ENCODE measurements at regions not wholly inside any gene's neighbourhood (a gene's known extent, or its start where the extent isn't known, plus 50 kb on each side); places are given as distances from the start of the nearest gene placed in this dataset.

DNA sequence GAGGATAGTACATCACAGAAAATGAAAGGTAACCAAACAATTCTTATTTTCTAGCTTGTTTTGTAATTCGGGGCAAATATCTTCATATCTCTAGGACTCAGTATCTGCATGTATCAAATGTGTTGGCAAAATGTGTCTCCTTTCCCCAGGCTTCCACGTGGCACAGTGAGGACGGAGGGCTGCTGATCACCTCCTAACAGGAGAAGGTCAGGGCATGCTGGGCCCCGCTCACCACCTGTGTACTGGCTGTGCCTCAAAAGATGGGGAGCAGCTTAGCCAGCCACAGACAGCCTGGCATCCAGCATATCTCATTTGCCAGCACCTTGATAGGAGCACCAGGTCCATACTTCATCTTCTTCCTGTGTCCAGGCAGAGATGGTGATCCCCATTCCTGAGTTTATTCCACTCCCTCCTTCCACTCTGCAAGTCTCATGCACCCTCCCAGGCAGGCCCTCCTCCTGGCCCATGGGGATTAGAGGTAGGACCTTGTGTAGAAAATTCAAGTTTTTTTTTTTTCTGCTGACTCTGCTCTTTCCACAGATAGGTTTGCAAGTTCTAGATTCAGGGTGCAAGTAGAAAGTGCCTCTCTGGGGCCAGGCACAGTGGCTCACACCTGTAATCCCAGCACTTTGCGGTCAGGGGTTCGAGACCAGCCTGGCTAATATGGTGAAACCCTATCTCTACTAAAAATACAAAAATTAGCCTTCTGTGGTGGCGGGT, 1639.0 kb upstream of the SLC10A2 start:
- TF ChIP-seq, protein P1, sequence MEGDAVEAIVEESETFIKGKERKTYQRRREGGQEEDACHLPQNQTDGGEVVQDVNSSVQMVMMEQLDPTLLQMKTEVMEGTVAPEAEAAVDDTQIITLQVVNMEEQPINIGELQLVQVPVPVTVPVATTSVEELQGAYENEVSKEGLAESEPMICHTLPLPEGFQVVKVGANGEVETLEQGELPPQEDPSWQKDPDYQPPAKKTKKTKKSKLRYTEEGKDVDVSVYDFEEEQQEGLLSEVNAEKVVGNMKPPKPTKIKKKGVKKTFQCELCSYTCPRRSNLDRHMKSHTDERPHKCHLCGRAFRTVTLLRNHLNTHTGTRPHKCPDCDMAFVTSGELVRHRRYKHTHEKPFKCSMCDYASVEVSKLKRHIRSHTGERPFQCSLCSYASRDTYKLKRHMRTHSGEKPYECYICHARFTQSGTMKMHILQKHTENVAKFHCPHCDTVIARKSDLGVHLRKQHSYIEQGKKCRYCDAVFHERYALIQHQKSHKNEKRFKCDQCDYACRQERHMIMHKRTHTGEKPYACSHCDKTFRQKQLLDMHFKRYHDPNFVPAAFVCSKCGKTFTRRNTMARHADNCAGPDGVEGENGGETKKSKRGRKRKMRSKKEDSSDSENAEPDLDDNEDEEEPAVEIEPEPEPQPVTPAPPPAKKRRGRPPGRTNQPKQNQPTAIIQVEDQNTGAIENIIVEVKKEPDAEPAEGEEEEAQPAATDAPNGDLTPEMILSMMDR (IDR thresholded peaks at IDR 0.05) = no peak
- no peak for DNase-seq (ENCODE audit: low spot score)
- Mint-ChIP-seq H3K36me3 (ENCODE audit: low read depth) (no peaks in the 10 kb centered on the region), H3K4me3 (ENCODE audit: unreplicated experiment) (no peak overlapping the region), H3K27ac (ENCODE audit: unreplicated experiment) (no peak overlapping the region), H3K27me3 (ENCODE audit: low read depth) (no peaks in the 10 kb centered on the region), H3K4me1 (ENCODE audit: low read depth) (no peaks in the 10 kb centered on the region), H3K9me3 (ENCODE audit: low read depth) (no peaks in the 10 kb centered on the region)

DNA sequence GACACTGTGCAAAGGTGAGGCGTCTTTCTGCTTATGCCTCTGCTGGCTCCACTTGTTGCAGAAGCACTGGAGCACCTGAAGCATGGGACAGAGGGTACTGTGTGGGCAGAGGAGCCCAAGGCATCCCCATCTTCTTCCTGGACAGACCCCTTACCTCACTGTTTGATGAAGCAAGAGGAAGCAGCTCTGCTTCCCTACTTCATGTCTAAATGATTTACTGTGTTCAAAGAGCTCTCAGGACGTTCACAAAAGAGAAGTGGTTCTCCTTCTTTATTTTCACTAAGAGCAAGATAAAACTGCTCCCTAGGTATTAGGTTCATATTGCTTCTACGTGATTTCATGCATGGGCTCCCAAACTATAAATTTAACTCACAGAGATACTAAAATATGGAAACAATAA, 1635.4 kb upstream of the SLC10A2 start:
- Mint-ChIP-seq H3K4me3 (ENCODE audit: unreplicated experiment) (no peak overlapping the region), H3K36me3 (ENCODE audit: low read depth) (no peaks in the 10 kb centered on the region), H3K27ac (ENCODE audit: unreplicated experiment) (no peak overlapping the region), H3K27me3 (ENCODE audit: low read depth) (no peaks in the 10 kb centered on the region), H3K9me3 (ENCODE audit: low read depth) (no peaks in the 10 kb centered on the region), H3K4me1 (ENCODE audit: low read depth) (no peaks in the 10 kb centered on the region)
- DNase-seq (ENCODE audit: low spot score) = no peak
- TF ChIP-seq, protein P1 (IDR thresholded peaks at IDR 0.05) = no peak

DNA sequence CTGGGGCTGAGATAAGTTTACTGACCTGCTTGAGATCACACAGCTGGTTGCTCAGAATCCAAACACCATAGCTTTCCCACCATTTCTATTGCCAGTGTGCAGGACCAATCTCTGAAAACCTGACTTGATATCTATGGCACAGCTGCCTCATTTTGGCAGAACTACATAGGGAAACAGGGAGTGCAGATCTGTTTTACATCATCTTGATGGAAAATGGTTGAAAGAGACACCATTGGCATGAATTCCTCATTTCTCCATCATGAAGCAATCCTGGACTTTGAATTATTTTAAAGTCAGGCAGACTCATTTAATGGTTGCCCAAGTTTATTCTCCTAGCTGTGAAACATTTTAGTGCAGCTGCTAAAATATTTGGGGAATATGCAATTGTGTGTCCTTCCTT, 1628.2 kb upstream of the SLC10A2 start:
- H3K36me3 Mint-ChIP-seq (ENCODE audit: low read depth) = no peaks in the 10 kb centered on the region
- H3K4me3 Mint-ChIP-seq (ENCODE audit: unreplicated experiment) = no peak overlapping the region
- H3K4me1 Mint-ChIP-seq (ENCODE audit: low read depth) = peaks cover 8% of the 10 kb centered on the region
- no peaks in the 10 kb centered on the region for H3K9me3 Mint-ChIP-seq (ENCODE audit: low read depth)
- no peaks in the 10 kb centered on the region for H3K27me3 Mint-ChIP-seq (ENCODE audit: low read depth)
- no peak for DNase-seq (ENCODE audit: low spot score)
- TF ChIP-seq, protein P1 (IDR thresholded peaks at IDR 0.05) = no peak
- H3K27ac Mint-ChIP-seq (ENCODE audit: unreplicated experiment) = no peak overlapping the region

DNA sequence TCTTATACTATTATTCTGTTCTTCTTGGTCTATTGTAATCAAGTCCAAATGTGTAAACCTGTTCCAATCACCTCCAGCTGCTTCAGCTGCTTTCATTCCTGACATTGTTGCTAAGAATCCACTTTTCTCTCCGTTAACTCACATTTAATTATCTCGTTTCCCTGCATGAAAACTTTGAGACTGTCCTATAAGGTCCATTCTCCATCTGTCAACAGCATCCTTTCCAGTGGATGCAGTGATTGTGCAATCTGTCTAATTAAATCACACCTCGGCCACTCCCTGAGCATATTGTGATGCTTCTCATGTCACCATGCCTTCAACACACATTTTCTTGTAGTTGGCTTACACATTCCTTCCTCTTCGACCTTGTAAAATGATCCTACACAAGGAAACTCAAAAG, 1626.9 kb upstream of the SLC10A2 start:
- H3K27ac Mint-ChIP-seq (ENCODE audit: unreplicated experiment) = no peak overlapping the region
- no peaks in the 10 kb centered on the region for H3K36me3 Mint-ChIP-seq (ENCODE audit: low read depth)
- no peak overlapping the region for H3K4me3 Mint-ChIP-seq (ENCODE audit: unreplicated experiment)
- no peak for DNase-seq (ENCODE audit: low spot score)
- TF ChIP-seq, protein P1 (IDR thresholded peaks at IDR 0.05) = no peak
- no peaks in the 10 kb centered on the region for H3K27me3 Mint-ChIP-seq (ENCODE audit: low read depth)
- no peaks in the 10 kb centered on the region for H3K9me3 Mint-ChIP-seq (ENCODE audit: low read depth)
- peaks cover 8% of the 10 kb centered on the region for H3K4me1 Mint-ChIP-seq (ENCODE audit: low read depth)

DNA sequence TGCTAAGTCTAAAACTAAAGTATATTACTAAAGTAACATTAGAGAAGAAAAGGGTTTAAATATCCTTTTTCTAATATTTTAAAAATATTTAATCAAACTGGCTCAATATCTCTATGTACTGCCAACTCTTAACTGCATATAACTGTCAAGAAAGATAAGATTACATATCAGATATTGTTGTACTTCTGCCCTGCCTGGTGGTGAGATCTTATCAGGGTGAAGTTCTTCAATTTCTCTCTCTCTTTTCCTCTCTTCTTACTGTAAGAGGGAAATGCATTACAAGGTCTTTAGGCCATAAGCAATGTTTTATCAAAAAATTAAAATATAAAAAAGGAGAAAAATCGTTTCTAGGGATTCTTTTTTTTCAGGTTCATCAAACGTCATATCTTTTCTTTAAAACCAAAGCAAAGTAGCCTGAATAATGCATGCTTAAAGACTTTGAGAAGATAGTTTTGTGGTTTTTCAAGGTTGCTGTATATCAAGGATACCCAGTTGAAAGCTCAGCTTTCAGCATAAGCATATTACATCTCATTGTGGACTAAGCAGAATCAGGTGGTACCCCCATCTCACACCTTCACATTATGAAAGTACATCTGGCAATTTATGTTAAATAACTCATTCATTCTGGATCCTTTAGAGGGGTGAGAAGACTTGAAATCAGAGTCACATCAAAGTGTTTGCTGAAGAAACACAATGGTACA, 1625.7 kb upstream of the SLC10A2 start:
- DNase-seq (ENCODE audit: low spot score) = no peak
- TF ChIP-seq, protein P1 (IDR thresholded peaks at IDR 0.05) = no peak
- Mint-ChIP-seq H3K27ac (ENCODE audit: unreplicated experiment) (no peak overlapping the region), H3K4me1 (ENCODE audit: low read depth) (peaks cover 8% of the 10 kb centered on the region), H3K27me3 (ENCODE audit: low read depth) (no peaks in the 10 kb centered on the region), H3K4me3 (ENCODE audit: unreplicated experiment) (no peak overlapping the region), H3K36me3 (ENCODE audit: low read depth) (no peaks in the 10 kb centered on the region), H3K9me3 (ENCODE audit: low read depth) (no peaks in the 10 kb centered on the region)

All from chondrocyte (in vitro differentiated cells).